CD14-positive monocyte (primary cell): ENCODE measurements at regions not wholly inside any gene's neighbourhood (a gene's known extent, or its start where the extent isn't known, plus 50 kb on each side); places are given as distances from the start of the nearest gene placed in this dataset.

Source experiments
- DNase-seq, 3 donors: peaks; one replicate each; pipeline ENCODE4 v3.0.0-alpha.2; 2011 to 2022
- H2AFZ ChIP-seq: 2 replicates; pipeline ENCODE4 v1.6.0; 2012; ENCODE audit warnings: mild to moderate bottlenecking, low read depth, low read length, inconsistent platforms; ENCODE audit not compliant: insufficient read depth, poor library complexity, severe bottlenecking
- H3K27ac ChIP-seq, 2 donors: 1 replicate in 1 of 2; 2 replicates in 1 of 2; pipeline ENCODE4 v1.5.1; 2012 to 2013; ENCODE audit warnings: low read length in 2 of 2, control low read depth in 1 of 2, inconsistent platforms in 1 of 2, low read depth in 1 of 2, mild to moderate bottlenecking in 1 of 2
- H3K27me3 ChIP-seq, 2 donors: one replicate each; pipeline versions ENCODE4 v1.6.0 to v1.6.1; 2011 to 2013; ENCODE audit warnings: low read length in 2 of 2; ENCODE audit not compliant: control insufficient read depth in 2 of 2, insufficient read depth in 2 of 2
- H3K36me3 ChIP-seq, 2 donors: replicated peaks in 1 of 2; 1 replicate in 1 of 2; 2 replicates in 1 of 2; pipeline versions ENCODE4 v1.5.1 to v1.6.1; 2012 to 2013; ENCODE audit warnings: low read length in 2 of 2, control low read depth in 1 of 2, inconsistent platforms in 1 of 2, mild to moderate bottlenecking in 1 of 2; ENCODE audit not compliant: insufficient read depth in 2 of 2, control insufficient read depth in 1 of 2
- H3K4me1 ChIP-seq, 2 donors: 1 replicate in 1 of 2; 2 replicates in 1 of 2; pipeline versions ENCODE4 v1.5.1 to v1.6.1; 2012 to 2013; ENCODE audit warnings: low read length in 2 of 2, control low read depth in 1 of 2, inconsistent platforms in 1 of 2, mild to moderate bottlenecking in 1 of 2, moderate library complexity in 1 of 2; ENCODE audit not compliant: insufficient read depth in 2 of 2, control insufficient read depth in 1 of 2
- H3K4me2 ChIP-seq: replicated peaks from 2 replicates; pipeline ENCODE3; 2012; ENCODE audit warnings: low read length, moderate library complexity, mild to moderate bottlenecking; ENCODE audit not compliant: poor library complexity, severe bottlenecking; ENCODE audit errors: extremely low read depth
- H3K4me3 ChIP-seq, 3 experiments: fragments of 200-600 bp in 1 of 3; sonication (generic) in 1 of 3; replicated peaks in 1 of 3; 1 replicate in 2 of 3; 2 replicates in 1 of 3; pipeline ENCODE4 v1.5.1; 2011 to 2013; ENCODE audit warnings: low read length in 3 of 3, mild to moderate bottlenecking in 3 of 3, control low read depth in 2 of 3, low read depth in 2 of 3, inconsistent platforms in 1 of 3, moderate library complexity in 1 of 3
- H3K79me2 ChIP-seq: 2 replicates; pipeline ENCODE4 v1.6.0; 2012; ENCODE audit warnings: mild to moderate bottlenecking, control low read depth, inconsistent platforms, low read length, moderate library complexity; ENCODE audit not compliant: insufficient read depth
- H3K9ac ChIP-seq: 2 replicates; pipeline ENCODE4 v1.6.0; 2017; ENCODE audit warnings: low read length, mild to moderate bottlenecking; ENCODE audit not compliant: insufficient read depth, poor library complexity, severe bottlenecking
- H3K9me3 ChIP-seq, 2 donors: replicated peaks in 1 of 2; 1 replicate in 1 of 2; 2 replicates in 1 of 2; pipeline versions ENCODE4 v1.5.1 to v1.6.1; 2012 to 2013; ENCODE audit warnings: low read length in 2 of 2, control low read depth in 1 of 2; ENCODE audit not compliant: control insufficient read depth in 1 of 2, insufficient read depth in 1 of 2
- H4K20me1 ChIP-seq: 2 replicates; pipeline ENCODE4 v1.6.0; 2012; ENCODE audit warnings: mild to moderate bottlenecking, low read length, control low read depth, moderate library complexity; ENCODE audit not compliant: insufficient read depth
- H3K27ac Mint-ChIP-seq, 7 donors: one replicate each; pipeline ENCODE4 v1.8.0; 2020; ENCODE audit warnings: mild to moderate bottlenecking in 7 of 7, mixed read lengths in 7 of 7, moderate library complexity in 6 of 7, inconsistent platforms in 2 of 7
- H3K27me3 Mint-ChIP-seq, 3 donors: one replicate each; pipeline ENCODE4 v1.8.0; 2021 to 2022; ENCODE audit warnings: low read depth in 3 of 3, mild to moderate bottlenecking in 3 of 3, mixed read lengths in 3 of 3, moderate library complexity in 3 of 3, inconsistent platforms in 1 of 3
- H3K36me3 Mint-ChIP-seq, 2 donors: one replicate each; pipeline ENCODE4 v1.8.0; 2020; ENCODE audit warnings: mixed read lengths in 2 of 2, inconsistent platforms in 1 of 2, mild to moderate bottlenecking in 1 of 2
- H3K4me1 Mint-ChIP-seq: one replicate; pipeline ENCODE4 v1.8.0; 2020; ENCODE audit warnings: mild to moderate bottlenecking, mixed read lengths
- H3K4me3 Mint-ChIP-seq, 2 donors: one replicate each; pipeline ENCODE4 v1.8.0; 2020; ENCODE audit warnings: mild to moderate bottlenecking in 2 of 2, mixed read lengths in 2 of 2, moderate library complexity in 1 of 2
- H3K9me3 Mint-ChIP-seq, 7 donors: one replicate each; pipeline ENCODE4 v1.8.0; 2020 to 2022; ENCODE audit warnings: mixed read lengths in 7 of 7, mild to moderate bottlenecking in 6 of 7, moderate library complexity in 6 of 7, inconsistent platforms in 2 of 7
- WGBS: methylation state at CpG from one replicate; pipeline ENCODE4 v1.1.5; 2013; ENCODE audit warnings: missing lambda C conversion rate; ENCODE audit not compliant: insufficient coverage; 5-methylcytosine and 5-hydroxymethylcytosine counted together
- intact Hi-C, 2 donors: fragments of 100-400 bp; cut with micrococcal nuclease; formaldehyde crosslinking; loops; one replicate each; pipeline versions ENCODE4 v1.15.0 to v1.15.1; 2023
- TF ChIP-seq, protein P1 (sequence below): fragments of 200-600 bp; IDR thresholded peaks from one replicate; pipeline ENCODE4 v1.8.0; 2022; ENCODE audit warnings: antibody characterized with exemption, mild to moderate bottlenecking

- H3K9me3 ChIP-seq = peaks cover 0 to 6% of the 10 kb centered on the region in 2 donors
- Mint-ChIP-seq H3K9me3 (peaks cover 0 to 17% (median 6%) of the 10 kb centered on the region in 7 donors), H3K27ac (no peak overlapping the region), H3K27me3 (peaks cover 0 to 2% (median 0%) of the 10 kb centered on the region in 3 donors), H3K36me3 (no peaks in the 10 kb centered on the region), H3K4me1 (no peaks in the 10 kb centered on the region), H3K4me3 (no peak overlapping the region)
- TF ChIP-seq, protein P1, sequence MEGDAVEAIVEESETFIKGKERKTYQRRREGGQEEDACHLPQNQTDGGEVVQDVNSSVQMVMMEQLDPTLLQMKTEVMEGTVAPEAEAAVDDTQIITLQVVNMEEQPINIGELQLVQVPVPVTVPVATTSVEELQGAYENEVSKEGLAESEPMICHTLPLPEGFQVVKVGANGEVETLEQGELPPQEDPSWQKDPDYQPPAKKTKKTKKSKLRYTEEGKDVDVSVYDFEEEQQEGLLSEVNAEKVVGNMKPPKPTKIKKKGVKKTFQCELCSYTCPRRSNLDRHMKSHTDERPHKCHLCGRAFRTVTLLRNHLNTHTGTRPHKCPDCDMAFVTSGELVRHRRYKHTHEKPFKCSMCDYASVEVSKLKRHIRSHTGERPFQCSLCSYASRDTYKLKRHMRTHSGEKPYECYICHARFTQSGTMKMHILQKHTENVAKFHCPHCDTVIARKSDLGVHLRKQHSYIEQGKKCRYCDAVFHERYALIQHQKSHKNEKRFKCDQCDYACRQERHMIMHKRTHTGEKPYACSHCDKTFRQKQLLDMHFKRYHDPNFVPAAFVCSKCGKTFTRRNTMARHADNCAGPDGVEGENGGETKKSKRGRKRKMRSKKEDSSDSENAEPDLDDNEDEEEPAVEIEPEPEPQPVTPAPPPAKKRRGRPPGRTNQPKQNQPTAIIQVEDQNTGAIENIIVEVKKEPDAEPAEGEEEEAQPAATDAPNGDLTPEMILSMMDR = no peak
- no peak overlapping the region for H3K27ac ChIP-seq
- no peak overlapping the region for H3K9ac ChIP-seq
- H3K4me2 ChIP-seq = no peak overlapping the region
- no peak for DNase-seq
- H3K4me1 ChIP-seq = no peaks in the 10 kb centered on the region
- H3K27me3 ChIP-seq = no peaks in the 10 kb centered on the region
- no peaks in the 10 kb centered on the region for H3K36me3 ChIP-seq
- no peaks in the 10 kb centered on the region for H4K20me1 ChIP-seq
- H3K79me2 ChIP-seq = no peaks in the 10 kb centered on the region
- H3K4me3 ChIP-seq = no peak overlapping the region
- intact Hi-C loops = no loop called here
- 80% methylated on average over 1 of the region's 5 CpGs for WGBS
- no peak overlapping the region for H2AFZ ChIP-seq
These were observed 457.9 kb upstream of the ISX start for GRCh38 chr22:34608106-34608505.

DNA sequence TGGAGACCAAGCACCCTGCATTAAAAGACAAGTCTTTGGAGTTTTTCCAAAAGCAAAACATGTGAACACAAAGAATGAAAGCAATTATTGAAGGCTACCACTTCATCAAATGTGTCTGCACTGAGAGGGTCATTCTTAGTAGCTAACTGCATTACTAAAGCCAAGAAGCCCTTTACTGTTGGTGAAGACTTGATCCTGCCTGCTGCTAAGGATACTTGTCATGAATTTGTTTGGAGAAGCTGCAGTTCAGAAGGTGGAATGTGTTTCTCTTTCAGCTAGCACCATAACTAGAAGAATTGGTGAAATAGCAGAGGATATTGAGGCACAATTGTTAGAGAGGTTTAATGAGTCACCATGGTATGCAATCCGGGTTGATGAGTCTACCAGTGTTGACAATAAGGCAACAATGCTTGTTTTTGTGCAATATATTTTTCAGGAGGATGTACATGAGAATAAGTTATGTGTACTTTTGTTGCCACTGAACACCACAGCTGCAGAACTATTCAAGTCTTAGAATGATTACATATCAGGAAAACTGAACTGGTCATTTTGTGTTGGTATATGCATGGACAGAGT is 457.3 kb upstream of the ISX start:
- no peaks in the 10 kb centered on the region for H4K20me1 ChIP-seq
- H2AFZ ChIP-seq = no peak overlapping the region
- intact Hi-C loops = no loop called here
- no peak for DNase-seq
- Mint-ChIP-seq H3K9me3 (peaks cover 0 to 16% (median 6%) of the 10 kb centered on the region in 7 donors), H3K27me3 (peaks cover 0 to 2% (median 0%) of the 10 kb centered on the region in 3 donors), H3K36me3 (no peaks in the 10 kb centered on the region), H3K27ac (no peak overlapping the region), H3K4me3 (no peak overlapping the region), H3K4me1 (no peaks in the 10 kb centered on the region)
- no peak overlapping the region for H3K4me2 ChIP-seq
- no peaks in the 10 kb centered on the region for H3K36me3 ChIP-seq
- H3K9me3 ChIP-seq = peaks cover 0 to 6% of the 10 kb centered on the region in 2 donors
- TF ChIP-seq, protein P1 = no peak
- no peaks in the 10 kb centered on the region for H3K27me3 ChIP-seq
- no peak overlapping the region for H3K27ac ChIP-seq
- H3K9ac ChIP-seq = no peak overlapping the region
- no peaks in the 10 kb centered on the region for H3K79me2 ChIP-seq
- no CpG with 5 or more reads among the region's 1 CpG for WGBS
- H3K4me3 ChIP-seq = no peak overlapping the region
- H3K4me1 ChIP-seq = no peaks in the 10 kb centered on the region
